Retinal pigment epithelial cell (primary cell): ENCODE measurements at regions not wholly inside any gene's neighbourhood (a gene's known extent, or its start where the extent isn't known, plus 50 kb on each side); places are given as distances from the start of the nearest gene placed in this dataset.
"Not testable (repeated sequence)": the region's sequence is repeated elsewhere in the genome, so short reads cannot be mapped to it uniquely, and the experiment has no call there.

ENCODE experiments used
- DNase-seq: peaks from one replicate; pipeline ENCODE4 v3.0.0-alpha.2; 2010; ENCODE audit warnings: low read depth
- H3K4me3 ChIP-seq: 2 replicates; pipeline ENCODE4 v1.5.1; 2011; ENCODE audit warnings: mild to moderate bottlenecking, low read length, control low read depth, moderate library complexity
- CTCF ChIP-seq: conservative IDR thresholded peaks from 2 replicates; pipeline ENCODE4 v1.5.1; 2011; ENCODE audit warnings: low read depth, low read length, control low read depth, inconsistent platforms

- no peak overlapping the region for H3K4me3 ChIP-seq
- no peak for TF ChIP-seq CTCF
- no peak for DNase-seq
These were observed 745.8 kb downstream of the SLC6A15 start for GRCh38 chr12:84166812-84167211.

- H3K4me3 ChIP-seq, result no peak overlapping the region
- no peak for TF ChIP-seq CTCF
- DNase-seq, result no peak
These were observed 746.5 kb downstream of the SLC6A15 start for GRCh38 chr12:84165998-84166571.

- TF ChIP-seq CTCF, result no peak
- no peak overlapping the region for H3K4me3 ChIP-seq
These were observed 751.3 kb downstream of the SLC6A15 start for GRCh38 chr12:84161296-84161695.

GRCh38 chr12:84159260-84159659, 753.3 kb downstream of the SLC6A15 start:
- TF ChIP-seq CTCF, result no peak
- DNase-seq, result no peak
- H3K4me3 ChIP-seq, result no peak overlapping the region

More at GRCh38 chr12:84161296-84161695, 751.3 kb downstream of the SLC6A15 start:
- no peak for DNase-seq

GRCh38 chr12:84157170-84157569, 755.4 kb downstream of the SLC6A15 start:
- no peak for DNase-seq
- no peak for TF ChIP-seq CTCF
- no peak overlapping the region for H3K4me3 ChIP-seq

GRCh38 chr12:84154991-84155930, 757.3 kb downstream of the SLC6A15 start:
- not testable (repeated sequence) for DNase-seq, H3K4me3 ChIP-seq

- not testable (repeated sequence) for H3K4me3 ChIP-seq, DNase-seq
These were observed 758.1 kb downstream of the SLC6A15 start for GRCh38 chr12:84154439-84154990.

GRCh38 chr12:84150201-84150600, 762.4 kb downstream of the SLC6A15 start:
- DNase-seq, result no peak
- no peak overlapping the region for H3K4me3 ChIP-seq
- TF ChIP-seq CTCF, result no peak
